OCI-LY1 (cell line): ENCODE measurements at regions not wholly inside any gene's neighbourhood (a gene's known extent, or its start where the extent isn't known, plus 50 kb on each side); places are given as distances from the start of the nearest gene placed in this dataset.

ENCODE experiments used
- H2AFZ ChIP-seq: fragments of 200-600 bp; sonication (generic), shearing (Covaris generic); 2 replicates; pipeline ENCODE4 v1.6.0; 2014; ENCODE audit warnings: antibody characterized with exemption, mild to moderate bottlenecking, low read length
- H3F3A ChIP-seq: fragments of 200-600 bp; sonication (generic), shearing (Covaris generic); 2 replicates; pipeline ENCODE4 v1.6.0; 2014; ENCODE audit warnings: mild to moderate bottlenecking, antibody characterized with exemption, low read length, moderate library complexity; ENCODE audit not compliant: insufficient read depth
- H3K27ac ChIP-seq: fragments of 200-600 bp; sonication (generic); 2 replicates; pipeline ENCODE4 v1.5.1; 2014; ENCODE audit warnings: low read length, mixed run types, mild to moderate bottlenecking, low read depth; ENCODE audit not compliant: poor library complexity, severe bottlenecking
- H3K27me3 ChIP-seq: fragments of 200-600 bp; sonication (generic); 2 replicates; pipeline ENCODE4 v1.6.0; 2014; ENCODE audit warnings: antibody characterized with exemption, mild to moderate bottlenecking, low read length, moderate library complexity; ENCODE audit not compliant: insufficient read depth
- H3K36me3 ChIP-seq: fragments of 200-600 bp; sonication (generic); 2 replicates; pipeline ENCODE4 v1.6.1; 2014; ENCODE audit warnings: mild to moderate bottlenecking, antibody characterized with exemption, low read length, moderate library complexity, mixed read lengths; ENCODE audit not compliant: insufficient read depth
- H3K4me1 ChIP-seq: fragments of 200-600 bp; sonication (generic); 2 replicates; pipeline ENCODE4 v1.5.1; 2014; ENCODE audit warnings: mild to moderate bottlenecking, low read length, moderate library complexity; ENCODE audit not compliant: insufficient read depth, severe bottlenecking
- H3K4me2 ChIP-seq: fragments of 200-600 bp; sonication (generic), shearing (Covaris generic); 2 replicates; pipeline ENCODE4 v1.6.1; 2014; ENCODE audit warnings: low read length
- H3K4me3 ChIP-seq: fragments of 200-600 bp; sonication (generic); 2 replicates; pipeline ENCODE4 v1.5.1; 2014; ENCODE audit warnings: low read length, low read depth, mild to moderate bottlenecking, mixed read lengths; ENCODE audit not compliant: poor library complexity, severe bottlenecking
- H3K79me2 ChIP-seq: fragments of 200-600 bp; shearing (Covaris generic); 2 replicates; pipeline ENCODE4 v1.6.1; 2016; ENCODE audit warnings: mixed run types, low read length, mixed read lengths; ENCODE audit not compliant: insufficient read depth
- H3K9ac ChIP-seq: fragments of 200-600 bp; sonication (generic), shearing (Covaris generic); 2 replicates; pipeline ENCODE4 v1.6.1; 2014; ENCODE audit warnings: mild to moderate bottlenecking, low read length, mixed read lengths
- H3K9me2 ChIP-seq: fragments of 200-600 bp; sonication (generic), shearing (Covaris generic); 2 replicates; pipeline ENCODE4 v1.6.1; 2014; ENCODE audit warnings: low read depth, mild to moderate bottlenecking, low read length, mixed read lengths
- H3K9me3 ChIP-seq: fragments of 200-600 bp; shearing (Covaris generic); 2 replicates; pipeline ENCODE4 v1.6.1; 2014; ENCODE audit warnings: low read length, mixed read lengths
- H4K20me1 ChIP-seq: fragments of 200-600 bp; sonication (generic), shearing (Covaris generic); 2 replicates; pipeline ENCODE4 v1.6.0; 2016; ENCODE audit warnings: mild to moderate bottlenecking, low read length; ENCODE audit not compliant: insufficient read depth
- CTCF ChIP-seq: fragments of 200-600 bp; sonication (generic), shearing (Covaris generic); IDR thresholded peaks from 2 replicates; pipeline ENCODE4 v1.5.1; 2017; ENCODE audit warnings: mild to moderate bottlenecking, antibody characterized with exemption, low read length, moderate library complexity, mixed read lengths
- EZH2 ChIP-seq: fragments of 200-600 bp; sonication (generic), shearing (Covaris generic); IDR thresholded peaks from 2 replicates; pipeline ENCODE4 v1.8.0; 2017; ENCODE audit warnings: borderline replicate concordance, mixed run types, mild to moderate bottlenecking, antibody characterized with exemption, low read length, moderate library complexity, mixed read lengths

GRCh38 chr3:99344216-99344615 lies 294.2 kb upstream of the COL8A1 start:
- Histone ChIP-seq H2AFZ (no peak overlapping the region), H3K27ac (no peak overlapping the region), H3K9me3 (no peaks in the 10 kb centered on the region), H3F3A (no peaks in the 10 kb centered on the region), H3K27me3 (no peaks in the 10 kb centered on the region), H3K9me2 (no peaks in the 10 kb centered on the region), H3K4me1 (no peaks in the 10 kb centered on the region), H3K79me2 (no peaks in the 10 kb centered on the region), H3K4me2 (no peak overlapping the region), H3K36me3 (no peaks in the 10 kb centered on the region), H3K9ac (no peak overlapping the region), H4K20me1 (no peaks in the 10 kb centered on the region), H3K4me3 (no peak overlapping the region)
- no peak for TF ChIP-seq EZH2
- no peak for TF ChIP-seq CTCF

- Histone ChIP-seq H3K9ac (no peak overlapping the region), H3K36me3 (no peaks in the 10 kb centered on the region), H3K79me2 (no peaks in the 10 kb centered on the region), H3K27me3 (no peaks in the 10 kb centered on the region), H3K9me3 (no peaks in the 10 kb centered on the region), H2AFZ (no peak overlapping the region), H3K4me3 (no peak overlapping the region), H3K9me2 (no peaks in the 10 kb centered on the region), H3K4me2 (no peak overlapping the region), H4K20me1 (no peaks in the 10 kb centered on the region), H3K27ac (no peak overlapping the region), H3F3A (no peaks in the 10 kb centered on the region), H3K4me1 (no peaks in the 10 kb centered on the region)
- TF ChIP-seq CTCF = no peak
- TF ChIP-seq EZH2 = no peak
These were observed 296.0 kb upstream of the COL8A1 start for GRCh38 chr3:99342383-99342782.

- no peaks in the 10 kb centered on the region for H3K4me1 ChIP-seq
- no peak overlapping the region for H3K4me2 ChIP-seq
- no peak for TF ChIP-seq EZH2
- TF ChIP-seq CTCF = no peak
- H3K79me2 ChIP-seq = no peaks in the 10 kb centered on the region
- no peak overlapping the region for H3K27ac ChIP-seq
- H2AFZ ChIP-seq = no peak overlapping the region
- H3K9me3 ChIP-seq = no peaks in the 10 kb centered on the region
- H3K9me2 ChIP-seq = no peaks in the 10 kb centered on the region
- no peaks in the 10 kb centered on the region for H4K20me1 ChIP-seq
- no peaks in the 10 kb centered on the region for H3K27me3 ChIP-seq
- no peak overlapping the region for H3K9ac ChIP-seq
- H3K36me3 ChIP-seq = no peaks in the 10 kb centered on the region
- H3F3A ChIP-seq = no peaks in the 10 kb centered on the region
- no peak overlapping the region for H3K4me3 ChIP-seq
These were observed 299.2 kb upstream of the COL8A1 start for GRCh38 chr3:99339222-99339621.
